HL-60/S4 treated with retinoic acid at 250 ng/mL for 4 days and 3 days (cell line): ENCODE measurements at regions not wholly inside any gene's neighbourhood (a gene's known extent, or its start where the extent isn't known, plus 50 kb on each side); places are given as distances from the start of the nearest gene placed in this dataset.

Experiments used
- in situ Hi-C: fragments of 300-500 bp; cut with MboI; formaldehyde crosslinking; loops from 2 replicates; pipeline ENCODE4 v1.7.0; 2022; ENCODE audit warnings: low sequenced_read_pairs

GRCh38 chr6:110033101-110033500 is 55.0 kb downstream of the GPR6 start:
- in situ Hi-C loops: loop anchor here (10.0 to 25.0 kb wide), 2 partner anchors 328 to 846 kb away; no protein-coding TSS in a partner anchor

GRCh38 chr6:110033749-110034666 is 55.9 kb downstream of the GPR6 start:
- in situ Hi-C loops: loop anchor here (10.0 to 25.0 kb wide), 2 partner anchors 329 to 847 kb away; no protein-coding TSS in a partner anchor

DNA sequence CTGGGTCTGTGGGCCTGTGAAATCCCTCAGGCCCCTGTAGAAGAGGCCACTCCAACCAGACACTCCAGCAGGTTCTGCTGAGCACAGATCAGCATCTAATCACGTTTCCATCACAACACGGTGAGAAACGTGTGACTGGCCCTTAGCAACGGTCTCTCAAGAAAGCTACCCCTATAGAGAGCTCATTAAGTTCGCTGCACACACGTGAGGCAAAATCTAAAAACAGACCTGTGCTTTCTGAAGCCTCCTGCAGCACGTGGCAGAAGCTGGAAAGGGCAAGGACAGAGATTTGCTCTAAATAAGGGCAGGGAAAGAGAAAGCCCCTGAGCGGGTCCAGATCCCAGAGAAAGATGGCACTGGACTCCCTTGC is 56.5 kb downstream of the GPR6 start:
- in situ Hi-C loops: loop anchor here (10.0 to 25.0 kb wide), 2 partner anchors 330 to 847 kb away; no protein-coding TSS in a partner anchor

DNA sequence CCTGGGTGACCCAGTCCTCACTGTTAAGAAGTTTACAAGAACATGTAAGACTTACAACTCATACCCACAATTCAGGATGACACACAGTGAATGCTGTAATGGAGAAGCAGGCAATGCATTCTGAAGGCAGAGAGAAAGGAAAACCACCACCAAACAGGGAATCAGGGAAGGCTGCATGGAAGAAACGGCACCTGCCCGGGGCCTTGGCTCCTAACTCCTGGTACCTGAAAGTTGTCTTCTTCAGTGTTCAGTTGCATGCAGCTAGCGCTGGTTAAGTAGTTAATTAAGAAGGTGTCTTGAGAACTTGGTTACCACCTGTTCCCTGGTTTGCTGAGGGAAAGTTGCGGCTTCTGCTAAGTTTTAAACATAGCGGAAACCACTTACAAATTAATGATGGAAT is 57.2 kb downstream of the GPR6 start:
- in situ Hi-C loops: loop anchor here (10.0 to 25.0 kb wide), 2 partner anchors 331 to 848 kb away; no protein-coding TSS in a partner anchor

DNA sequence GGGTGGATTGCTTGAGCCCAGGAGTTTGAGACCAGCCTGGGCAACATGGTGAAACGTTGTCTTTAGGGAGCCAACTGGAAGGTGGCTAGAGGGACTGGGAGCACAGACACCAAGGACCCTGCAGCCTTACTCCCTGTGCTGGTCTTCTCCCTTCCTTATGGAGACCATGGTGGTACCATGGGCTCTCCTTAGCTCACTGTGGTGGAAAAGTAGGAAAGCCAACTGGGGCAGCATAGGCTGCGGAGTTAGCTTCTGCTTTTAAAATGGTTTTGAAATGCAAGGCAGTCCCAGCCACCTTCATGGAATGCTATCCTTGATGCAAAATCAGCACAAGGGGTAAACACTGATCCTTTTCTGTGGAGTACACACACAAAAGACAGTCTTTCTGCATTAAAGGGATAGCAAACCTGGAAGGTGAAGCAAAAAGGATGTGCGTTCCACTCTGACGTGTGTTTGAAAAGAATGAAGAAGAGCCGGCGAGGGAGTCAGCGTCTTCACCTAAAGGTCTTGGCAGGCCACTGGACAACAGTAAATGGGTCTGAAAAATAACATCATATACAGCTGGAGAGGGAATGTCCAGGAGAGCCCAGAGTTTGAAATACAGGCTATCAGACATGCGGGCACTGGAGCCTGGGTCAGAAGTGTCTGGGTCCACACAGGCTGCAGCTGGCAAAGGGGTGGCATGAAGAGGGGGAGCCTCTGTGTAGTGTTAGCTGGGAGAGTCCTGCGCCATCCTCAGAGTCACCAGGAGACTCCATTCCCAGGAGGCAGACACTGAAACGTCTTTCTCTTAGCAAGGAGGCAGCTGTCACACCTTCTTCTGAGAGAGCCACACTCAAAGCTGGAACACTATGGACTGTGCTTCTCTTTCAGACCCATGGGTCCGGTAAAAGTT is 58.5 kb downstream of the GPR6 start:
- in situ Hi-C loops: loop anchor here (10.0 to 25.0 kb wide), 2 partner anchors 332 to 849 kb away; no protein-coding TSS in a partner anchor

GRCh38 chr6:110037726-110038295 is 59.7 kb downstream of the GPR6 start:
- in situ Hi-C loops: loop anchor here (10.0 to 25.0 kb wide), 2 partner anchors 333 to 851 kb away; no protein-coding TSS in a partner anchor

- in situ Hi-C loops: loop anchor here (10.0 to 25.0 kb wide), 2 partner anchors 335 to 852 kb away; no protein-coding TSS in a partner anchor
Measured at GRCh38 chr6:110039364-110039980, 61.4 kb downstream of the GPR6 start.

DNA sequence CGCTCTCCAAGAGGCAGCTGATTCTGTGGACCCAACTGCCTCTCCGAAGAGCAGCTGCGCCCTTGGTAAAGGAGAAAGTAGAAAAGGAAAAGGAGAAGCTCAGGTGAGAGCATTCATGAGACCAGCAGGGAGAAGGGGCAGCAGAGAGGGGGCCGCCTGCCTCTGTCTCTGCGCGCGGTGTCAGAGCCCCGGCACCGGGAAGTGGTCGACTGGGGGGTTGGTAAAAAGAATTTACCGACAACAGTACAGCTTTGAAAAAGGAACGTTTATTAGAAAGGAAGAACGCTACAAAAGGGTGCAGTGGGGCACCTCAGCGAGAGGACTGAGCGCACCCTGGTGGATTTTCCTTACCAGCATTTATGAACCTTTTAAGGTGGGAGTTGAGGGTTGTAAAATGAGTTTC is 61.9 kb downstream of the GPR6 start:
- in situ Hi-C loops: loop anchor here (10.0 to 25.0 kb wide), 3 partner anchors 335 to 853 kb away; no protein-coding TSS in a partner anchor

DNA sequence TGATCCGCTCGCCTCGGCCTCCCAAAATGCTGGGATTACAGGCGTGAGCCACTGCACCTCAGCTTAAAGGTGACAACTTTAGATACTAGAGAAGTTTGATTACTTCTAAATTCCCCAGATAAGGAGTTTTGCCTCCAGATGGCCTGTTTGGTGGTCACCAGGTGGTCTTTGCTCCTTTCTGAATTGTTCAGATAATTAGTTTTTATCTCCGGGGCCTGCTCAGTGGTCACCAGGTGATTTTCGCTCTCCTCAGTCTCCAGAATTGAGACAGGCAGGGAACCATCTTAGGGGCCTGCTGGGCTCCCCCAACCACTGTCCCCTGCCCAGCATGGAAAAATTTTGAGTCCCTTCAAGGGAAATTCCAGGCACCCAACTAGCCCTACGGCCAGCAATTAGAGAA is 62.6 kb downstream of the GPR6 start:
- in situ Hi-C loops: loop anchor here (10.0 to 25.0 kb wide), 2 partner anchors 516 to 853 kb away; no protein-coding TSS in a partner anchor

DNA sequence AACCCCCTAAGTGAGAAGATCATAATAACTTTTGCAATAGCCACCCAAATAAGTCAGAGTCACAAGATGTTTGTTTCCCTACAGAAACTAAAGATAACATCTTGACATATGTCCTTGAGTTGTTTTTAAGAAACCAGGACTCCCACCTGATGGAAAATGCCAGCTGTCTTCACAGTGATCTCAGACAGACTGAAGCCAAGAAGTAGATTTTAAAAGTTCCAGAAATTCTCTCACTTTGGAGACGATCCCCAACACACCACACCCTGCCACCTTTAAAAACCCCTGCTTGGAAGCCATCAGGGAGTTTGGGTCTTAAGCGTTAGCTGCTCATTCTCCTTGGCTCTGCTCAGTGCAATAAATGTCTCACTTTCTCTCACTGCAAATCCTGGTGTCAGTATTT is 63.0 kb downstream of the GPR6 start:
- in situ Hi-C loops: loop anchor here (10.0 to 25.0 kb wide), 2 partner anchors 516 to 854 kb away; no protein-coding TSS in a partner anchor

DNA sequence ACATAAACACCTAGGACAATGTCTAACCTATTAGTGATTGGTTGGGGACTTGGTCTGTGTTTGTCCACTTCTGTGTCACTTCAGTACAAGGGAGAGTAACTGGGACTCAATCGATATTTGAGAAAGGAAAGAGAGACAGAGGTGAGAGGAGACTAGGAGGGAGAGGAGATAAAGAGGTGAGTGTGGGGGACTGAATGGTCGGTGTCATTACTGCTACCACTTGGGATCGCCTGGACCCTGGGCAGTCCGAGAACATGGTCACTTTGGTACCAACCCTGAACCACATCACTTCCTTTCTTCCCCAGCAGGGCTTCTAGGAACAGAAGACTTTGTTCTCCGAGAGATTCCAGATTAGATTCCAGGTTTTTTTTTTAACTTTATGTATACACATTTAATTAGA is 63.7 kb downstream of the GPR6 start:
- in situ Hi-C loops: loop anchor here (10.0 to 25.0 kb wide), 2 partner anchors 517 to 855 kb away; no protein-coding TSS in a partner anchor

- in situ Hi-C loops: loop anchor here (10.0 to 25.0 kb wide), 2 partner anchors 518 to 855 kb away; no protein-coding TSS in a partner anchor
Measured at GRCh38 chr6:110042670-110043296, 64.7 kb downstream of the GPR6 start.

- in situ Hi-C loops: loop anchor here (10.0 to 25.0 kb wide), 2 partner anchors 519 to 856 kb away; no protein-coding TSS in a partner anchor
Measured at GRCh38 chr6:110043366-110043994, 65.4 kb downstream of the GPR6 start.

DNA sequence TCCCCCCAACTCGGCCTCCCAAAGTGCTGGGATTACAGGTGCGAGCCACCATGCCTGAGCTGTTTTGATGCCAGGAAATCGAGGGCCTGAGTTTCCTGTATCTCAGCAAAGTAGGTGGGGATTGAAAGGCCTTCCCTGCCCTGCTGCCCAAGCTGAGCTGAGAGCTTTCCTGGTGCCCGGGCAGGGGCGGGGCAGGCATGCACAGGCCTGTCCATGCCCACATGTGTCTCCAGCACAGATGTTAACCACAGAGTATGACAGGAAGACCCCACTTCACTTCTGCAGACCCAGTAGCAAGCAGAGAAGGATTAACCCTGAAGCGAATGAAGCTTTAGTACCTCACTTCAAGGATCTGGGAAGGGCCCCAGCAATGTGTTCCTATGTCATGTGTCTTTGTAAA is 66.0 kb downstream of the GPR6 start:
- in situ Hi-C loops: loop anchor here (10.0 to 25.0 kb wide), 2 partner anchors 519 to 857 kb away; no protein-coding TSS in a partner anchor

GRCh38 chr6:110044622-110045021 is 66.5 kb downstream of the GPR6 start:
- in situ Hi-C loops: loop anchor here (10.0 to 25.0 kb wide), 2 partner anchors 520 to 857 kb away; no protein-coding TSS in a partner anchor

DNA sequence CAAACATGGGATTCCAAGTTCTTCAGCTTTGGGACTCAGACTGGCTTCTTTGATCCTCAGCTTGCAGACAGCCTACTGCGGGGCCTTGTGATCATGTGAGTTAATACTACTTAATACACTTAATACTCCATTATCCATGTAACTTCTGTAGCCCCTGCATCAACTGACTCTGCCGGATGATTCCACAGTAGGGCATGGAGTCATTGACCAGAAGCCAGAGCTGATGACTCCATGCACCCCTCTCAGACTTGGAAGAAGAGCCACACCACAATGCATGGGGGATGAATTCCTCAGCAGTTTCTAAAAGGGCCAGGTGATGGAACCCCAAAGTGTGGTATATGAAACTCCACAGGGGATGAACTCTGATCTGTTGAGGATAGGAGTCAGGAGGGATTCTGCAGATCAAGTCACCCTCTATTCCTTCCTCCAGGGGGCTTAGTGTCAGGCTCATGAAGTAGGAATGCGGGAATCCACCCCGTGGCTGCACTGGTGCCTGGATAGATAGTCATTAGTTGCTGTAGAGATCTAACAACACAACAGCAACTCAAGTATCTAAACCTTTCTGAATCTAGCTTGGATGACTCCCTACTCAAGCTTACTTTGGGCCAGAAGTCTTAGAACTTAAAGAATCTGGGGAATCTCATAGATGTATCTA is 70.2 kb downstream of the GPR6 start:
- in situ Hi-C loops: loop anchor here (10.0 to 25.0 kb wide), 2 partner anchors 524 to 861 kb away; no protein-coding TSS in a partner anchor

GRCh38 chr6:110049696-110050439 is 71.8 kb downstream of the GPR6 start:
- in situ Hi-C loops: loop anchor here (10.0 to 25.0 kb wide), 2 partner anchors 525 to 863 kb away; no protein-coding TSS in a partner anchor
